HUES48 (cell line): ENCODE measurements at regions not wholly inside any gene's neighbourhood (a gene's known extent, or its start where the extent isn't known, plus 50 kb on each side); places are given as distances from the start of the nearest gene placed in this dataset.
"Not testable (repeated sequence)": the region's sequence is repeated elsewhere in the genome, so short reads cannot be mapped to it uniquely, and the experiment has no call there.

Source experiments
- H3K27ac ChIP-seq: one replicate; pipeline ENCODE4 v1.7.0; 2013; ENCODE audit warnings: low read depth, low read length, inconsistent platforms
- H3K27me3 ChIP-seq: 2 replicates; pipeline ENCODE4 v1.6.1; 2013; ENCODE audit warnings: mild to moderate bottlenecking, low read length; ENCODE audit not compliant: control insufficient read depth, insufficient read depth
- H3K36me3 ChIP-seq: 2 replicates; pipeline ENCODE4 v1.6.1; 2013; ENCODE audit warnings: low read length; ENCODE audit not compliant: control insufficient read depth, insufficient read depth
- H3K4me1 ChIP-seq: 2 replicates; pipeline ENCODE4 v1.6.1; 2013; ENCODE audit warnings: mild to moderate bottlenecking, low read length; ENCODE audit not compliant: control insufficient read depth, insufficient read depth
- H3K4me3 ChIP-seq: 2 replicates; pipeline ENCODE4 v1.5.1; 2013; ENCODE audit warnings: mild to moderate bottlenecking, low read depth, low read length
- H3K9ac ChIP-seq: 2 replicates; pipeline ENCODE4 v1.6.1; 2013; ENCODE audit warnings: mild to moderate bottlenecking, low read depth, low read length, moderate library complexity
- H3K9me3 ChIP-seq: 2 replicates; pipeline ENCODE4 v1.6.1; 2013; ENCODE audit warnings: low read length; ENCODE audit not compliant: control insufficient read depth, insufficient read depth

DNA sequence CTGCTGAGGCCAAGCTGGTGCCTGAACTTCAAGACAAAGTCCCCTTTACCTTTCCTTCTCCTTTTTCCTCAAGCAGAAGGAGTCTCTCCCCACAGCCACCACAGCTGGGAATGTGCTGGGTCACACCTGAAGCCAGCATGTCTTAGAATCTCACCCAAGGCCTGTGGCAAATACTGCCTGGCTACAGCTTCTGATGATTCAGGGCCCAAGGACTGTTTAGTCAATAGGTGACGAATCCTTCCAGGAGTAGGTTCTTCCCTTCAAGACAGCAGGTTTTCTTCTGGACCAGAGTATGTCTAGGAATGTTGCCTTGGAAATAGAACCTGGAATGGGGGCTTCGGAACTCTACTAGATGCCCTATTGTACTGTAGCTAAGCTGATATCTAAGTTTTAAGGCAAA lies 374.6 kb downstream of the KIF20B start:
- H3K27me3 ChIP-seq, result no peaks in the 10 kb centered on the region
- no peak overlapping the region for H3K27ac ChIP-seq
- no peak overlapping the region; the same call in 1 of the 2 replicates for H3K4me3 ChIP-seq
- H3K9ac ChIP-seq, result no peak overlapping the region
- no peaks in the 10 kb centered on the region for H3K4me1 ChIP-seq
- H3K9me3 ChIP-seq, result peaks cover 75% of the 10 kb centered on the region
- H3K36me3 ChIP-seq, result peaks cover 15% of the 10 kb centered on the region

DNA sequence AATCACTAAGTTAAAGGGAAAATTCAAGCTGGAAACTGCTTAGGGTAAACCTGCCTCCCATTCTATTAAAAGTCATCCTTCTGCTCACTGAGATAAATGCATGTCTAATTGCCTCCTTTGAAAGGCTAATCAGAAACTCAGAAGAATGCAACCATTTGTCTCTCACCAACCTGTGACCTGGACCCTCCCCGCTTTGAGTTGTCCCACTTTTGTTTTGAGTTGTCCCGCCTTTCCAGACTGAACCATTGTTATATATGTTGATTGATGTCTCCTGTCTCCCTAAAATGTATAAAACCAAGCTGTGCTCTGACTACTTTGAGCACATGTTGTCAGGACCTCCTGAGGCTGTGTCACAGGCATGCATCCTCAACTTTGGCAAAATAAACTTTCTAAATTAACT lies 378.4 kb downstream of the KIF20B start:
- Histone ChIP-seq H3K4me1 (no peaks in the 10 kb centered on the region), H3K4me3 (no peak overlapping the region), H3K27me3 (no peaks in the 10 kb centered on the region), H3K9ac (no peak overlapping the region), H3K27ac (no peak overlapping the region), H3K9me3 (peaks cover 41% of the 10 kb centered on the region), H3K36me3 (peaks cover 15% of the 10 kb centered on the region)

DNA sequence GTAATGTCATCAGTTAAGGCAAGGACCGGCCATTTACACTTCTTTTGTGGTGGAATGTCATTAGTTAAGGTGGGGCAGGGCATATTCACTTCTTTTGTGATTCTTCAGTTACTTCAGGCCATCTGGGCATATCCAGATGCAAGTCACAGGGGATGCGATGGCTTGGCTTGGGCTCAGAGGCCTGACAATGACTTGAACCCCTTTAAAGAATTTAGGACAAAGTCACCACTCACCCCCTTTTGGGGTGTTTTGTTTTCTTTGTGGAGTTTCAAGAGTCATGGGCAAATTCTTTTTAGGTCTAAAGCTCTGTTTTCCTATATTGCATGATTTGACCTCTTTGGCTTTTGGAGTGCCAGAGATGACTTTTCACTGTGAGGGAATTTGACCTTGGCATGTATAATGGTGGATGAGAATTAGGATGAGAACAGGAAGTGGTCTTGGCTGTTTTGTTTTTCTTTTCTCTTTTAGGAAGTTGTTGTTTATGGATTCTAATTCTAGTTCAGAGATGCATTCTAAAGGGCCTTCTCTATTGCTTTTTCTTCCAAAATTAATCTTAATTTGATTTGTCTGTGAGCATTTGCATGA lies 385.3 kb downstream of the KIF20B start:
- H3K9ac ChIP-seq, H3K4me3 ChIP-seq, H3K27me3 ChIP-seq, H3K9me3 ChIP-seq, H3K36me3 ChIP-seq: not testable (repeated sequence)
- peaks cover 25% of the 10 kb centered on the region for H3K4me1 ChIP-seq
- H3K27ac ChIP-seq, result peak overlapping the region; percentile 86

DNA sequence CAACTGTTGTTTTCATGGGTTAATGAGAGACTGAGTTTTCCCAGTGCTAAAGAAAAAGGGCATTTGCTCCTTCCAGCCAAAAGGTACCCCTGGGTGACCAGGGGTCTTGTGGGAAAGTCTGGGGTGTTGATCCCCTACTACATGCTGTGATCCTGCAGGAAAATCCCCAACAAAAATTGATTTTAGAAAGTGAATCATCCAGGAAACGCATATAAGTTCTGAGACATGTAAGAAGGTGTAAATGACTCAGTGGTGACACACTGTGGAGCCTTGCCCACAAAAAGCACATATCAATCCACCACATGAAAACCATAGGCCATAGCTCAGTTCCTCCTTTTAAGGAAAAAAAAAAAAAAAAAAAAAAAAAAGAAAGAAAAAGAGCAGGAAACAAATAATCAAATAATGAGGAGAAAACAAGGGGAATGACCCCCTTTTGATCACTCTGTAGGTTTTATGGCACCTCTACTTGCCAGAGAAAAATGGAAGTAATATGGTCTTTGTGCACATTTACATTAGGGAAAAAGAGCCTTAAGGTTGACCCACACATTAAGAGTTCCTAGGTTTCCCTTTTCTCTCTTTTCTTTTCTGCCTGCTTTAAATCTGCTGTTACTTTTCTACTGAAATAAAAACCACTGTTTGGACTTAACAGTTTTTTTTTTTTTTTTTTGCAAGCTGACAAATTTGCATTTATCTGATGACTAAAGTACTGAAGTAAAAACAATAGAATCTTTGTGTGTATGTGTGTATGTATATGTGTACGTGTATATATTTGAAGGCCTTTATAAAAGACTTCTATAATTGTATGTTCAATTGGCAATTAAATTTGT lies 386.0 kb downstream of the KIF20B start:
- no peaks in the 10 kb centered on the region for H3K36me3 ChIP-seq
- H3K9me3 ChIP-seq, result peaks cover 6% of the 10 kb centered on the region; the same call in 1 of the 2 replicates
- peak overlapping the region; percentile 19; the same call in 1 of the 2 replicates for H3K4me3 ChIP-seq
- H3K9ac ChIP-seq, result no peak overlapping the region
- peak overlapping the region; percentile 86 for H3K27ac ChIP-seq
- peaks cover 32% of the 10 kb centered on the region for H3K4me1 ChIP-seq
- H3K27me3 ChIP-seq, result no peaks in the 10 kb centered on the region

DNA sequence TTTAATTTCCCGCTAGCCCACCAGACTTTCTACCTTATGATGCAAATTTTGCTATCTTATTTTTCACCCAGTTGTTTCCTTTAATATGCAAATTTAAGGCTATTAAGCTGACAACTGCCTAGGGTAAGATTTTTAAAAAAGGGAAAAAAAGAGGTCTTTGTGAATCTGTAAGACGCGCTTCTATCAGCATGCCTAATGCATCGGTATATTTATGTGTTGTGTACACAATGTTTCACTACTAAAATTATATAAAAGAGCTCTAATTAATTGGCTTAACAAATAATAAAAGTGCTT lies 386.6 kb downstream of the KIF20B start:
- Histone ChIP-seq H3K36me3 (no peaks in the 10 kb centered on the region), H3K4me3 (peak overlapping the region; percentile 19; the same call in 1 of the 2 replicates), H3K9me3 (peaks cover 6% of the 10 kb centered on the region; the same call in 1 of the 2 replicates), H3K4me1 (peaks cover 37% of the 10 kb centered on the region), H3K9ac (no peak overlapping the region), H3K27ac (peak overlapping the region; percentile 86), H3K27me3 (no peaks in the 10 kb centered on the region)

DNA sequence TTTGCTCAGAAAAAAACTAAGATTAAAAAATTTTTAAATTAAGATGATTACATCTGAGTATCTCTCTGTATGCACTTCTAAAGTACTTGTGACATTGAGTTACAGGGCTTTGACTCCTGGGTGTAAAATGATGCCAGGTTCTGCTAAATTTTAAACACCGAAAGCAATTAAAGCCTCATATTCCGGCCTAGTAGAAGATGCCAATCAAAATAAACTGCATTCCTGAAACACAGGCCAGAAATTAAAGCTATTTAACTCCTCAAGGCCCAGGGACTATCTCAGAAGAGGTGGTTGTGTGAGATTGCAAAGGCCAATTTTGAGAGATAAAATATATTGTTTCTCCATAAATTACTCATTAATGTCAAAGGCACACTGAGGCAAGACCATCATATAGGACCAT lies 388.3 kb downstream of the KIF20B start:
- peaks cover 51% of the 10 kb centered on the region for H3K4me1 ChIP-seq
- no peak overlapping the region for H3K27ac ChIP-seq
- H3K27me3 ChIP-seq, result no peaks in the 10 kb centered on the region
- H3K36me3 ChIP-seq, result no peaks in the 10 kb centered on the region
- peaks cover 6% of the 10 kb centered on the region; the same call in 1 of the 2 replicates for H3K9me3 ChIP-seq
- H3K4me3 ChIP-seq, result no peak overlapping the region
- H3K9ac ChIP-seq, result no peak overlapping the region

DNA sequence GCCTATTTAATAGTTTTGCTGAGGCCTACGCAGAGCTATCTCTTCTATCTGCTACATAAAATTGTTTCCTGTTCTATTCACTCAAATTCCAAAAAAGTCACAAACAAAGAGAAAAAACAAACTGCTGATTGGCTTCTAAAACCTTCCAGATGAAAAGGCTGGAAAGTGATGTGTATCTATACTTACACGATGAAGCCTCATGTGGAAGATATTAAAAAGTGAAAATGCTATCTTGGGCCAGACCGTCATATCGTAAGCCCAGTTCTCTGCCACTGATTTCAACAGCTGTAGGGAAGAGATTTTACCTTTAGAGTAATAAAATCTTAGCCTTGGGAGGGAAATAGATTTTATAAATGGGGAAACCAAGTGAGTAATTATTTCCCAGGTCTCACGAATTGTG lies 394.8 kb downstream of the KIF20B start:
- Histone ChIP-seq H3K9ac (no peak overlapping the region), H3K4me3 (no peak overlapping the region), H3K36me3 (no peaks in the 10 kb centered on the region), H3K9me3 (no peaks in the 10 kb centered on the region), H3K4me1 (peaks cover 42% of the 10 kb centered on the region), H3K27ac (no peak overlapping the region), H3K27me3 (no peaks in the 10 kb centered on the region)

DNA sequence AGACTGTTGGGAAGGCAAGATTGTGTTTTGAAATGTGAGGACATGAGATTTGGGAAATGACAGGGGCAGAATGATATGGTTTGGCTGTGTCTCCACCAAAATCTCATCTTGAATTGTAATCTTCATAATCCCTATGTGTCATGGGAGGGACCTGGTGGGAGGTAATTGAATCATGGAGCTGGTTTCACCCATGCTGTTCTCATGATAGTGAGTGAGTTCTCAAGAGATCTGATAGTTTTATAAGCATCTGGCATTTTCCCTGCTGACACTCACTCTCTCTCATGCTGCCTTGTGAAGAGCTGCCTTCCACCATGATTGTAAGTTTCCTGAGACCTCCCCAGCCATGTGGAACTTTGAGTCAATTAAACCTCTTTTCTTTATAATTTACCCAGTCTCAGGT lies 406.2 kb downstream of the KIF20B start:
- H3K4me3 ChIP-seq, H3K9me3 ChIP-seq, H3K36me3 ChIP-seq, H3K27ac ChIP-seq, H3K27me3 ChIP-seq, H3K4me1 ChIP-seq, H3K9ac ChIP-seq: not testable (repeated sequence)

DNA sequence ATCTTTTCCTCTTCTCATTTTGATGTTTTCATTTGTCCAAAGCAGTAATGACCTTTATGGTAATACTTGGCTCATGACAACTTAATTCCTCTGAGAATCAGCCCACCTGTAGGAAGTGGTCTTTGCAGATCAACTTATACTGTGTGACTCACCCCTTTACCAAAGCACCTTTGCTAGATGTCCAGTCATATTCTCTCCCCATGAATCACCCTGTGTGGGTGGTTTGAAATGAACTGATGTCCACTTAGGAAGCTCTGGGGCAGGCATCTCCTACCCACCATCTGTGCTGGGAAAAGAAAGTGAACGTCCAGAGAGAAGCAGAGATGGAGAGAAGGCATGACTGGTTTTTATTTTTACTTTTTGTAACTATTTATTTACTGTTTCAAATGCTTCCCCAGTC lies 410.3 kb downstream of the KIF20B start:
- Histone ChIP-seq H3K27ac (no peak overlapping the region), H3K9ac (no peak overlapping the region)

DNA sequence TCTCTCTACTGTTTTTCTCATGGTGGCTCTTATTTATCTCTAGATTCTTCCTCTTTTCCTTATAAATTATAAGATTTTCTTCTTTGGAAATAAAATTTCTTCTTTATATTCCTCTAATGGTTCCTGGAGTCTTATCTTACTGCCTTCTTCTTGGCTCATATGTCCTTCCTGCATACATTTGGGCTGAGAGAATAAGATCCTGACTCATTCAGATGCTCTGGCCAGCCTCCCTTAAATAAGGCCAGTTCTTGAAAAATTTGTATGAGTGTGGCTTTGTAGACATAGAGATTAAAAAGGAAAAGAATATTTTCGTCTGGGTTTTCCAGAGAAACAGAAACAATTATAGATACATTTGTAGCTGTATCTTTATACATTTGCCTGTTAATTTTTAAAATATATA lies 411.3 kb downstream of the KIF20B start:
- Histone ChIP-seq H3K4me1 (no peaks in the 10 kb centered on the region), H3K27ac (no peak overlapping the region), H3K27me3 (no peaks in the 10 kb centered on the region), H3K9me3 (no peaks in the 10 kb centered on the region), H3K9ac (no peak overlapping the region), H3K4me3 (no peak overlapping the region), H3K36me3 (no peaks in the 10 kb centered on the region)

More for the DNA sequence above, 410.3 kb downstream of the KIF20B start:
- H3K4me3 ChIP-seq, result no peak overlapping the region
- no peaks in the 10 kb centered on the region for H3K4me1 ChIP-seq
- no peaks in the 10 kb centered on the region for H3K9me3 ChIP-seq
- no peaks in the 10 kb centered on the region for H3K27me3 ChIP-seq
- H3K36me3 ChIP-seq, result no peaks in the 10 kb centered on the region

DNA sequence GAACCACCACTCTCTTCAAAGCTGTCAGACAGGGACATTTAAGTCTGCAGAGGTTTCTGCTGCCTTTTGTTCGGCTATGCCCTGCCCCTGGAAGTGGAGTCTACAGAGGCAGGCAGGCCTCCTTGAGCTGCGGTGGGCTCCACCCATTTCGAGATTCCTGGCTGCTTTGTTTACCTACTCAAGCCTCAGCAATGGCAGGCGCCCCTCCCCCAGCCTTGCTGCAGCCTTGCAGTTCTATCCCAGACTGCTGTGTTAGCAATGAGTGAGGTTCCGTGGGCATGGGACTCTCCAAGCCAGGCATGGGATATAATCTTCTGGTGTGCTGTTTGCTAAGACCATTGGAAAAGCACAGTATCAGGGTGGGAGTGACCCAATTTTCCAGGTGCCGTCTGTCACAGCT lies 417.2 kb downstream of the KIF20B start:
- not testable (repeated sequence) for H3K9me3 ChIP-seq, H3K36me3 ChIP-seq, H3K4me3 ChIP-seq, H3K27ac ChIP-seq, H3K4me1 ChIP-seq, H3K9ac ChIP-seq, H3K27me3 ChIP-seq
